Tibial nerve (tissue), 4 donors: ENCODE measurements at regions not wholly inside any gene's neighbourhood (a gene's known extent, or its start where the extent isn't known, plus 50 kb on each side); places are given as distances from the start of the nearest gene placed in this dataset.

Experiments used
- DNase-seq, 2 donors: peaks; one replicate each; pipeline ENCODE4 v3.0.0-alpha.2; 2019; ENCODE audit warnings: low spot score in 2 of 2
- H3K27ac ChIP-seq, 4 donors: fragments of 200-600 bp; sonication (generic) in 3 of 4; one replicate each; pipeline ENCODE4 v1.5.1; 2017 to 2019; ENCODE audit warnings: mild to moderate bottlenecking in 1 of 4
- H3K27me3 ChIP-seq, 2 donors: fragments of 200-600 bp; sonication (generic) in 1 of 2; one replicate each; pipeline versions ENCODE4 v1.5.1 to v1.6.0; 2017 to 2019
- H3K36me3 ChIP-seq, 3 donors: fragments of 200-600 bp; sonication (generic); one replicate each; pipeline ENCODE4 v1.5.1; 2018 to 2019
- H3K4me1 ChIP-seq, 4 donors: fragments of 200-600 bp; sonication (generic) in 3 of 4; one replicate each; pipeline ENCODE4 v1.5.1; 2017 to 2019
- H3K4me3 ChIP-seq, 4 donors: fragments of 200-600 bp; sonication (generic) in 3 of 4; one replicate each; pipeline ENCODE4 v1.5.1; 2017 to 2019; ENCODE audit warnings: mild to moderate bottlenecking in 1 of 4, moderate library complexity in 1 of 4
- H3K9me3 ChIP-seq, 4 donors: fragments of 200-600 bp; sonication (generic) in 3 of 4; one replicate each; pipeline ENCODE4 v1.5.1; 2017 to 2019
- EP300 ChIP-seq, 2 donors: sonication (generic); formaldehyde crosslinking; IDR thresholded peaks; one replicate each; pipeline ENCODE4 v1.6.1; 2017; ENCODE audit warnings: antibody characterized with exemption in 2 of 2, mild to moderate bottlenecking in 1 of 2
- POLR2A ChIP-seq, 2 donors: fragments of 450-650 bp; IDR thresholded peaks; one replicate each; pipeline ENCODE4 v1.6.1; 2017; ENCODE audit warnings: antibody characterized with exemption in 2 of 2, mild to moderate bottlenecking in 2 of 2, moderate library complexity in 2 of 2
- WGBS, 2 donors: methylation state at CpG; one replicate each; pipeline ENCODE4 v1.1.5; 2018; 5-methylcytosine and 5-hydroxymethylcytosine counted together
- TF ChIP-seq, protein P1 (sequence below), 5 experiments: fragments of 200-600 bp in 3 of 5; fragments of 450-650 bp in 2 of 5; sonication (generic) in 3 of 5; IDR thresholded peaks; one replicate each; pipeline ENCODE4 v1.5.1; 2016 to 2019; ENCODE audit warnings: antibody characterized with exemption in 5 of 5, mild to moderate bottlenecking in 3 of 5, moderate library complexity in 2 of 5

DNA sequence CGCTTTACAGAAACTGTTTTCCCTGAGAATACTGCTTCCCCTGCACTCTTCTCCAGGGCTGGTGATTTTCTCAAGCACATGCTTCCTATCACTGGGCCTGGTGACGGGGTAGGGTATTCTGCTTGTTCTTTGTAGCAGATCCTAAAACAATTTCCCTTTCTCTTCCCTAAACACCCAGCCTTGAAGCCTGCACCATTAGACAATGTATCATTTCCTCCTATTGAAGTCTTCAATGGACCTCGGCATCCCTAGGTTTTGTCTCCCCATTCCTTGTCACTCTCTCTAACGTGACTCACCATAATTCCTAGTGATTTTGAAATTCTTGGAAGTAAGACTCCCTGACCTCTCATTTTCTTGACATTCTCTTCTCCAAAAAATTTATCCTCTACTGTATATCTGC, 109.5 kb upstream of the GHITM start:
- no peaks in the 10 kb centered on the region for H3K27me3 ChIP-seq
- H3K4me3 ChIP-seq = no peak overlapping the region
- H3K4me1 ChIP-seq = no peaks in the 10 kb centered on the region
- DNase-seq = no peak
- TF ChIP-seq, protein P1, sequence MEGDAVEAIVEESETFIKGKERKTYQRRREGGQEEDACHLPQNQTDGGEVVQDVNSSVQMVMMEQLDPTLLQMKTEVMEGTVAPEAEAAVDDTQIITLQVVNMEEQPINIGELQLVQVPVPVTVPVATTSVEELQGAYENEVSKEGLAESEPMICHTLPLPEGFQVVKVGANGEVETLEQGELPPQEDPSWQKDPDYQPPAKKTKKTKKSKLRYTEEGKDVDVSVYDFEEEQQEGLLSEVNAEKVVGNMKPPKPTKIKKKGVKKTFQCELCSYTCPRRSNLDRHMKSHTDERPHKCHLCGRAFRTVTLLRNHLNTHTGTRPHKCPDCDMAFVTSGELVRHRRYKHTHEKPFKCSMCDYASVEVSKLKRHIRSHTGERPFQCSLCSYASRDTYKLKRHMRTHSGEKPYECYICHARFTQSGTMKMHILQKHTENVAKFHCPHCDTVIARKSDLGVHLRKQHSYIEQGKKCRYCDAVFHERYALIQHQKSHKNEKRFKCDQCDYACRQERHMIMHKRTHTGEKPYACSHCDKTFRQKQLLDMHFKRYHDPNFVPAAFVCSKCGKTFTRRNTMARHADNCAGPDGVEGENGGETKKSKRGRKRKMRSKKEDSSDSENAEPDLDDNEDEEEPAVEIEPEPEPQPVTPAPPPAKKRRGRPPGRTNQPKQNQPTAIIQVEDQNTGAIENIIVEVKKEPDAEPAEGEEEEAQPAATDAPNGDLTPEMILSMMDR (IDR thresholded peaks at IDR 0.05) = no peak
- TF ChIP-seq EP300 (IDR thresholded peaks at IDR 0.05) (no peak), POLR2A (IDR thresholded peaks at IDR 0.05) (no peak)
- no peaks in the 10 kb centered on the region for H3K36me3 ChIP-seq
- peaks cover 0 to 3% (median 0%) of the 10 kb centered on the region in 4 donors for H3K9me3 ChIP-seq
- 78 to 83% methylated on average over 4 of the region's 4 CpGs for WGBS, 2 donors
- H3K27ac ChIP-seq = no peak overlapping the region

DNA sequence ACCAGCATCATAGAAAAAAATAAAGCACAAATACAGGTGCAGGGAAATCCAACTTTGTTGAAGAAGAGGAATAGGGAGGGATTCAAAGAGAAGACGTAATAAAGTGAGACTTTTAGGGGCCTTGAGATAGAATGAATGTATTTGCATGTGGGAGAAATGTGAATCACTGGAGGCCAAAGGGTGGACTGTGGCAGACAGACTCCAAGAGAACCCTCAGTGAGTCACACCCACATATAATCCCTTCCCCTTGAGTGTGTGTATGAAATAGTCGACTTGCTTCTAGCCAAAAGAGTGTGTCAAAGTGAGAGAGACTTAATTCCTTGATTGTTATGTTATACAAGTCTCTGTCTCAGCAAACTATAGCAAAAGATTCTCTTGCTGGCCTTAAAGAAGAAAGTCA, 101.3 kb upstream of the GHITM start:
- Histone ChIP-seq H3K4me3 (no peak overlapping the region), H3K27ac (no peak overlapping the region)

DNA sequence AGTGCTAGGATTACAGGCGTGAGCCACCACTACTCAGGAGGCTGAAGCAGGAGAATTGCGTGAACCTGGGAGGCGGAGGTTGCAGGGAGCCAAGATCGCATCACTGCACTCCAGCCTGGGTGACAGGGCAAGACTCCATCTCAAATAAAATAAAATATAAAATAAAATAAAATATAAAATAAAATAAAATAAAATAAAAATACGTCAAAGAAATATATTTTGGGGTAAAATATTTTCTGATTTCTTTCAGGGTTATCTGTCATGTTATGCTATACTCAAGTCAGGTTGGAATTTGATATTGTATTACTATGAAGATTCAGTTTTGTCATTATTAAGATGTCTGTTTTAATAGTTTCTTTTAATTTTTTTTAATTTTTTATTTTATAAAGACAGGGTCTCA, 99.4 kb upstream of the GHITM start:
- H3K4me1 ChIP-seq = no peaks in the 10 kb centered on the region
- H3K27ac ChIP-seq = no peak overlapping the region
- H3K4me3 ChIP-seq = no peak overlapping the region
- H3K27me3 ChIP-seq = no peaks in the 10 kb centered on the region
- H3K9me3 ChIP-seq = peaks cover 0 to 8% (median 0%) of the 10 kb centered on the region in 4 donors
- no peaks in the 10 kb centered on the region for H3K36me3 ChIP-seq
- no peak for TF ChIP-seq POLR2A (IDR thresholded peaks at IDR 0.05)
- TF ChIP-seq EP300 (IDR thresholded peaks at IDR 0.05) = no peak
- TF ChIP-seq, protein P1 (IDR thresholded peaks at IDR 0.05) = no peak
- 75 to 82% methylated on average over 5 of the region's 5 CpGs for WGBS, 2 donors
- DNase-seq = no peak

More for the DNA sequence above, 101.3 kb upstream of the GHITM start:
- no peak for DNase-seq
- 64 to 77% methylated on average over 2 of the region's 2 CpGs for WGBS, 2 donors
- Histone ChIP-seq H3K4me1 (no peaks in the 10 kb centered on the region), H3K27me3 (no peaks in the 10 kb centered on the region), H3K9me3 (peaks cover 0 to 8% (median 0%) of the 10 kb centered on the region in 4 donors), H3K36me3 (no peaks in the 10 kb centered on the region)
- TF ChIP-seq POLR2A (IDR thresholded peaks at IDR 0.05) (no peak), EP300 (IDR thresholded peaks at IDR 0.05) (no peak)
- TF ChIP-seq, protein P1 (IDR thresholded peaks at IDR 0.05) = no peak

DNA sequence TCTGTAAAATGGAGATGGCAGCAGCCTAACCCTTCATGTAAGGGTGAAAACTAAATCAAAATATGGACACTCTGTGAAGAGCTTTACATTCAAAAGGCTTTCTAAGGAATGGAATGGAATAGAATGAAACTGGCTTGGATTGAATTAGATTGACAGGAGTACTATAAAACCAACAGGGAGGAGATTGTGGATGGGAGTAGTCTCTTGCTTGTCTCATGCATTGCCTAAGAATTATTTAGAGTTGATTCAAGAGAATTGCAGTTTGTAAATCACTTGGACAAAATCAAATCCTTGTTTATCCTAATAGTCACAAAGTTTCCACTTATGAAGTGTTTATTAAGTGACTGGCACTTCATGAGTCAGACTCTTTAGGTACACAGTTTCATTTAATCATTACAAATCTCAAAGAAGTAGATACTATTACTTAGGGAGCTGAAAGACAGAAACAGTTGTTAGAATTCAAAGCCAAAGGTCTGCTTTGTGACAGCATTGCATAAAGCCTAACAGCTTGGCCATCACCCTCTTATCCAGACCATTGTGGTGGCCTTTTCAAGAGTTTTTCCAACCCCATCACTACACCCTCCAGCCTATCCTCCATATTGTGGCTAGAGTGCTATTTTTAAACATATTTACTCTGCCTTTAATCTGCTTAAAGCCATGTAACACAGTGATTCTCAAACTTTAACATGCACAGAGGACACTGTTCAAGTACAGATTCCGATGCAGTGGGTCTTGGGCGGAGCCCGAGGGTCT, 91.9 kb upstream of the GHITM start:
- Histone ChIP-seq H3K27ac (no peak overlapping the region), H3K4me1 (no peaks in the 10 kb centered on the region), H3K4me3 (no peak overlapping the region), H3K27me3 (no peaks in the 10 kb centered on the region), H3K9me3 (peaks cover 0 to 2% (median 0%) of the 10 kb centered on the region in 4 donors), H3K36me3 (no peaks in the 10 kb centered on the region)
- no peak for DNase-seq
- 74 to 76% methylated on average over 3 of the region's 3 CpGs for WGBS, 2 donors
- TF ChIP-seq, protein P1 (IDR thresholded peaks at IDR 0.05) = no peak
- TF ChIP-seq EP300 (IDR thresholded peaks at IDR 0.05) (no peak), POLR2A (IDR thresholded peaks at IDR 0.05) (no peak)

DNA sequence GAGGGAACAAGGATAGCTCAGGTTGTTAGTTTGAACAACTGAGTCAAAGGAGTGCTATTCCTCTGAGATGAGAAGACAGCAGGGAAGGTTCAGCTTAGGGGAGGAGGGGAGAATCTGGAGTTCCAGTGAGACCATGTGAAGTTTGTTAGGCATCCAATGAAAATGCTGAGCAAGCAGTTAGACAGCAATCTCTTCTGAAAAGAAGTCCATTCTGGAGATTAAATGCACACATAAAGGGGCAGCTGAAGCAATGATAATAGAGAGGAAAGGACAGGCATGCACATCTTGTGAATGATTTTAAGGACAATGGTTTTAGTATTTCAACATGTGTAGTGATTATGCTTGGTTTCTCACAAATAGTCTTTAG, 89.7 kb upstream of the GHITM start:
- no peak for DNase-seq
- H3K4me1 ChIP-seq = no peaks in the 10 kb centered on the region
- no peaks in the 10 kb centered on the region for H3K27me3 ChIP-seq
- no peak overlapping the region for H3K4me3 ChIP-seq
- peaks cover 0 to 2% (median 0%) of the 10 kb centered on the region in 4 donors for H3K9me3 ChIP-seq
- H3K36me3 ChIP-seq = no peaks in the 10 kb centered on the region
- TF ChIP-seq POLR2A (IDR thresholded peaks at IDR 0.05) = no peak
- TF ChIP-seq EP300 (IDR thresholded peaks at IDR 0.05) = no peak
- TF ChIP-seq, protein P1 (IDR thresholded peaks at IDR 0.05) = no peak
- no peak overlapping the region for H3K27ac ChIP-seq
